GM21381 (cell line): ENCODE measurements at regions not wholly inside any gene's neighbourhood (a gene's known extent, or its start where the extent isn't known, plus 50 kb on each side); places are given as distances from the start of the nearest gene placed in this dataset.

ENCODE experiments used
- ATAC-seq: cut with Tn5 transposase; IDR thresholded peaks from one replicate; pipeline ENCODE4 v1.9.1; 2021; ENCODE audit warnings: mild to moderate bottlenecking, moderate library complexity; ENCODE audit not compliant: unreplicated experiment

- ATAC-seq: no peak
These were observed 267.7 kb downstream of the RASSF9 start for GRCh38 chr12:85568395-85569103.

GRCh38 chr12:85569261-85569660 is 266.9 kb downstream of the RASSF9 start:
- no peak for ATAC-seq

DNA sequence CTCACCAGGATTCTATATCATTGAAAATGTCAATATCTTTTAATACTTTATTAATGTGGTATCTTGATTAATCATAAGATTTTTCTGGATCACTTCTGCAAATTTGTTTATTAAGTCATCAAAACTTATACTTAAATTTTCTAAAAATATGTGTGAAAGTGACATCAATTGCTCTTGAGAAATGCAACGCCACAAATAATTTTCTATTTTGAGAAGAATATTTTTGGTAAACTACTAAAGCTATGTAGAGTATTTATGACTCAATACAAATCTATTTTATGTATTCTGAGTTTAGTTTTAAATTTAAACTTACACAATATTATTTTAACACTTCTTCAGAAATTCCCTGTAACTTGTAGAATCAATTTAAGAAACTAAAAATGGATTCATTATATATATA is 263.3 kb downstream of the RASSF9 start:
- ATAC-seq: no peak

DNA sequence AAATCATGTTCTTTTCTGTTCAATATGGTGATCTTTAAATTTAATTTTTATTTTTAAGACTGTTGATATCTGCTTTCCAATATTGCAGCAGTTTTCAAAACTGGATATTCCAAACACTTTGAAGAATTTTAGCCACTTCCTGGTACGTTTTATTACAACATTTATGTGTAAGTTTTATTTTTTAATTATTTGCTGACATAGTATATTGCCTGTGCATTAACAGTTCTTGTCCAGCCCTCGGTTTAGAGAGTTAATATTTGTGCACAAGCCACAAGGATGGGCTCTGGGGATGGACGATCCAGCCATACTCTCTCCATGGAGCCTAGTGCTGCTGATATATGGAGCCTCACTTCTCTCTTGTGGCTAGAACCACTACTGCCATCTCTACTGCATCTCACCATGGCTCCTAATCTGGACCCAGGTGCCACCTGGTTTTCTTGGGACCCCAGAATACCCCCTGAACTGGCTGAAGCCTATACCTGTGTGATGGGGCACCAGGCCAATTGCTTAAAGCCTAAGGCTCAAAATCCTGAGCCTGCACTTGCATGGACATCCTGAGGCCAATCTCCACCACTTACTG is 262.5 kb downstream of the RASSF9 start:
- ATAC-seq: no peak

GRCh38 chr12:85574291-85574690 is 261.9 kb downstream of the RASSF9 start:
- ATAC-seq: no peak

DNA sequence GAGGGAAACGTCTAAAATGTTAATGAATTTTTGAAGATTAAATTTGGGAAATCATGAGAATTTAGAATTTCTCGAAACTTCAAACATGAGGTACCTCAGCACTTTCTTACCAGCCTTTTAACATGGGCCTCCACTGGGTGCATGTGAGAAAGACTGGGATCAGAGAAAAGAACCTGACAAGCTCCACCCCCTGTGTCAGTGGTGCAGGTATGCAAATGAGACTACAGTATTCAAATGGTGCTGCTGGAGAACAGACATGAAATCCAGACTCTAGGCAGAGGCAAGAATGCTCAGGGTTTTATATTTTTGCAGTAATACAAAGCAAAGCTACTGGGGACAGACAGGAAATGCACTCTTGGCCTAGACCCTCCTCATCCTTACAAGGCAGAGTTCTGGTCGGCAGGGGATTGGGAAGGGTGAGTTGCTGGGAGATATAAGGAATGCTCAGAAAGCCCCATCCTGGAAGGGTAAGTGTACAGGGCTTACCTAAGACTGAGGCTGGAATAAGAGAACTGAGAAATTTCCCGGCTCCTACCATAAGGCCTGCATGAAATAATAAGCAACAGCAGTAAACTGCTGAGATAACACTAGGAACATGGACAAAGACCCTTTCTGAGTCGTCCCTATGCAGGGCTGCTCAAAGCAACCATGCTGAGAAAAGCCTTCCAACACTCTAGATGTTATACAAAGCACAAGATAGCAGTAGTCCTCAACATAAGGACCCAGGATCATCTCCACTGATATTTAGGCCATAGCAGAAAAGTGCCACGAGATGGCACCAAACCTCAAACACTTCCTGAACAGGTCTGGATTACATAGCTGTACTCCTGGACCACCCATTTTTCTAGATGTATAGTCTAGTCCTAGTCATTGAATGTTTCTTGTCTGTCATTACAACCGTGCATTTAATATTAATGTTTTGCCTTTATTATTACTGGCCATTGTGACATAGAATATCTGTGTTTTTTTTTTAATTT is 260.8 kb downstream of the RASSF9 start:
- peak; percentile 98 for ATAC-seq

- no peak for ATAC-seq
These were observed 255.5 kb downstream of the RASSF9 start for GRCh38 chr12:85580562-85581168.

DNA sequence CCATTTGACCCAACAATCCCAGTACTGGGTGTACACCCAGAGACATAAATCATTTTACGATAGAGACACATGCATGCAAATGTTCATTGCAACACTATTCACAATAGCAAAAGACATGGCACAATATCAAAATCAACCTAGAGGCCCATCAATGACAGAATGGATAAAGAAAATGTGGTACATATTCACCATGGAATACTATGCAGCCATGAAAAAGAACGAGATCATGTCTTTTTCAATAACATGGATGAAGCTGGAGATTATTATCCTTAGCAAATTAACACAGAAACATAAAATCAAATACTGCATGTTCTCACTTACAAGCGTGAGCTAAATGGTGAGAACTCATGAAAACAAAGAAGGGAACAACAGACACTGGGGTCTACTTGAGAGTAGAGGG is 249.1 kb downstream of the RASSF9 start:
- no peak for ATAC-seq

- no peak for ATAC-seq
These were observed 248.0 kb downstream of the RASSF9 start for GRCh38 chr12:85588221-85588620.

- no peak for ATAC-seq
These were observed 235.4 kb downstream of the RASSF9 start for GRCh38 chr12:85600841-85601240.

DNA sequence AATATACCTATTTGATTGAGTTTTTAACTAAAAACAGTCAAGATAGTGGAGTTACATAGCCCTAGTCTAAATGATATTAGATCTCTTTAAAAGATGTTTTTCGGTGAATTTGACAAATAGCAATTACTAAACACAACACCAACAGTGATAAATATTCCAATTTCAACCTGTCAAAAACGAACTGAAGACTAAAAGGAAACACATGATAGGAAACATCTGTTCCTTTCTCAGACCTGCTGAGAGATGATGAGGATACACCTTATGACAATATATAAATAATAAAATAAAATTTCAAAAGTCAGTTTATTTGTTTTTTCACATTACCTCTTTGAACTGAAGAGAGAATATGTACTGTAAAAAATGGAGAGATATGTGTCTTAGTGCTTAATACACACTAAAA is 232.7 kb downstream of the RASSF9 start:
- ATAC-seq: no peak

- no peak for ATAC-seq
These were observed 229.8 kb downstream of the RASSF9 start for GRCh38 chr12:85606455-85606854.

- no peak for ATAC-seq
These were observed 226.4 kb downstream of the RASSF9 start for GRCh38 chr12:85609778-85610177.

DNA sequence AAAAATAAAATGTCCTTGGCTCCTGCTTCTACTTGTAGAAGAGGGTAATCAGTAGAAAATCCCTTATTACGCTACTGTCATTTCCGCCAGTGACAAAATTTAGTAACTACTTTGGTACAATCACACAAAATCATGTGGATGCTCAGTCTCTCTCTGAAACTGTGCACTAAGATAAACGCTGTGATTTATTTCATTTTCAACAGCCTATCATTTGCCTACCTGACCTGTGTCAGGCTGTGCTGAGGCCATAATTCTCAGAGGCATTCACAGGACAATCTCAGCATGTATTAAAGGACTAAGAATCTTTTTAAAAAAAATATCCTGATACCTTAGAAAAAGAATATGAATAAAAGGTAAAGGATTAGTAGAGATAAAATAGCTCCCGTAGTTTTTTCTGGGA is 226.0 kb downstream of the RASSF9 start:
- no peak for ATAC-seq

GRCh38 chr12:85616201-85616600 is 220.0 kb downstream of the RASSF9 start:
- ATAC-seq: no peak

DNA sequence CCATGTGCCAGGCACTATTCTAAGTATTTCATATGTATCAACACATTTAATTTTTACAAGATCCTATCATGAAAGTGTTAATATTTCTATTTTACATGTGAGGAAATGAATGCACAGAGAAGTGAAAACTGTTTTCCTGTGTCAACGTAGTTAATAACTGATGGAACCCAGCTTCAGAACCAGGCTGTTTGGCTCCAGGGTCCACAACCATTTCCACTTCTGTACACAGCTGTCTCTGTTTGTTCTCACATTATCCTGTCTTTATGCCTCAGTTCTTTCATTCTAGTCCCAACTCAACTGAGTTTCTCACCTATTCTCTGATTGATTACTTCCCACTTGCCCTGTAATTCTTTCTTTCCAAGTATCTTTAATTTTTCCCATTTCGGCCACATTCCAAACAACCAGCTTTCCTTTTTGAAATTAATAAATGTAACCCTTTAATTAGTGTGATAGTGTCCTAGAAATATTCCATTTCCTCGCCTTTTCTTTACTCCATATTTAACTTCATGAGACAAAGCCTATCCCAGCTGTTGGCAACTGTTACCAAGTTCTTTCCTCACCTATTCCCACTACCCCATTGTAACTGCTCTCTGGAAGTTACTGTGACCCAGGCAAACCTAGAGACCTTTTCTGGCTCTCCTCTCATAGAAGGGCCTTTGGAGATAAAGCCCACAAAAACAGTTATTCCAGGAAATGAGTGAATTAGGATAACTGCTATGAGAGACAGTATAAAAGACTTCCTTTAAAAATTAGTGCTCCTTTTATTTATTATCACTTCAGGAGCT is 218.7 kb downstream of the RASSF9 start:
- no peak for ATAC-seq

DNA sequence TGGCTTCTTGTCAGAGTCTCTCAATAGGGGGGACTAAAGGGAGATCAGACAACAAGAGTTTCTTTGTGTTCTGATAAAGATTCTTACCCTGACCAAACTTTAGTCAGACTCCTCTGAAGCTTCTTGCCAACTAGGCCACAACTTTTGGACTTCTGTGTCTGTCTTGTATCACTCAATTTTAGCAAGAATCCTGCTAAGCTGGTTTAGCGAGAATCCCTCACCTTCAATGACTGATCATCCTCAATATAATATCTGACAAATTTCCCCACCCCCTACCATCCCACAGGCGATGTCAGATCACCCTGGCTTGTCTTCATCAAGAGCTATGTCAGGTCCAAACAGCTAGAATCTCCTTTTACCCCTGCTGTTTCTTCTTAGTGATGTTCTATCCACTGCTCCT is 215.2 kb downstream of the RASSF9 start:
- ATAC-seq: no peak

DNA sequence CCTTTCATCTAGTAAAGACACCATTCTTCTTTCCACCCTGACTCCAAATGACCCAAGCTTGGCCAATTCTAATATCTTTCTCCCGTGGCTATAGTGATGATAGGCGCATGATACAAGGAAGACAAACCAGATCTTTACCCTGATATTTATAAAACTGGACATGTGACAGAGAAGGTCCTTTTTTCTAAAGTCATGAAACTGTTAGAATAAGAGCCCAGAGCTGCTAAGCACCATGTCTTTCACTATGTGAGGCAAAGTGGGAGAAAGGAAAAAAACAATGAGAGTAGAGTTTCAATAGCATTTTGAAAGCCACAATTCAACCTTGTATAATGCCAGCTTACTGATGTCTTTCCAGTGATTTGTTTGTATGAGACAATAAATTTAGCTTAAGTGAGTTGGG is 212.4 kb downstream of the RASSF9 start:
- ATAC-seq: no peak

DNA sequence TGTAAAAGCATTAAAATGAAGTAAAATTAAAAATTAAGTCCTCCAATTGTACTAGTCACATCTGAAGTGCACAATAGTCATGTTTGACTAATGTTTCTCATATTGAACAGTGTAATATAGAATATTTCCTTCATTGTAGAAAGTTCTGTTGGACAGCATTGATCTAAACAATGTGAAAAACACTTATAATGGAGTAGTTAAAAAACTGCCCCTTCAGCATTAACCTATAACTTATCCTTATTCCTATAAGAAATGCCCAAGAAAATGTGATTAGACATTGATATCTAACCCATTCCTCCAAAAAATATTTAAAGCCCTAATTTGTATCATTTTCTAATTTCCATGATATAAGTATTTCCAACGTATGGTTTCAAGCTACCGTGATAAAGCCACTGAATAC is 210.7 kb downstream of the RASSF9 start:
- no peak for ATAC-seq

GRCh38 chr12:85626001-85626783 is 210.0 kb downstream of the RASSF9 start:
- ATAC-seq: no peak
